ENCODE measurements at regions not wholly inside any gene's neighbourhood (a gene's known extent, or its start where the extent isn't known, plus 50 kb on each side); places are given as distances from the start of the nearest gene placed in this dataset.

DNA sequence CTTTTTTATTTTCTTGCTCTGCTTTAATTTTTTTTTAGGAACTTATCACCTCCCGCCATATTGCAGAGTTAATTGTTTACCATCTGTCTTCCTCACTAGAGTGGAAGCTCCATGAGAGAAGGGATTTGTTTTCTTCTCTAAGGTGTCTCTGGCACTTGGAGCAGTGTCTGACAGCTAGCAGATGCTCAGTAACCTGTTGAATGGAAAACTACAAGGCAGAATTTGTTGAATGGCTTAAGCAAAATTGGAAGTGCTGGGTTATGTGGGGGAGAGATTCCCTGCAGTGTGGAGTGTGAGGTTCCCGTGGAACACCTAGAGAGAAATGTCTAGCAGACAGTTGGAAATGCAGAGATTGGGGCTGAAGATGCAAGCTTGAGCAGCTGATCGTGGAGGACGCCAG is 59.5 kb upstream of the PARP1 start (continued):
- no peak for TF ChIP-seq CHD2 (IDR thresholded peaks at IDR 0.05; ENCODE audit: borderline replicate concordance, low read depth, low read length)
- no peak for TF ChIP-seq IRF4 (IDR thresholded peaks at IDR 0.05; ENCODE audit: low read depth, low read length)
- TF ChIP-seq NR2C2 (IDR thresholded peaks at IDR 0.05; ENCODE audit: borderline replicate concordance, control insufficient read depth, insufficient read length, low read depth) = no peak
- no peak for TF ChIP-seq POLR2A (IDR thresholded peaks at IDR 0.05; ENCODE audit: low read depth, low read length)
- TF ChIP-seq YY1 (IDR thresholded peaks at IDR 0.05; ENCODE audit: low read depth, low read length) = no peak
- TF ChIP-seq TCF3 (IDR thresholded peaks at IDR 0.05; ENCODE audit: borderline replicate concordance, insufficient read depth, low read depth, low read length) = no peak
- no peak for TF ChIP-seq EP300 (IDR thresholded peaks at IDR 0.05; ENCODE audit: borderline replicate concordance in 1 of 2, control insufficient read depth in 1 of 2, low read depth in 2 of 2, low read length in 2 of 2)
- TF ChIP-seq SPI1 (IDR thresholded peaks at IDR 0.05; ENCODE audit: borderline replicate concordance, insufficient read depth, low read depth, low read length) = no peak
- no peak for TF ChIP-seq MTA2 (IDR thresholded peaks at IDR 0.05; ENCODE audit: low read depth)

DNA sequence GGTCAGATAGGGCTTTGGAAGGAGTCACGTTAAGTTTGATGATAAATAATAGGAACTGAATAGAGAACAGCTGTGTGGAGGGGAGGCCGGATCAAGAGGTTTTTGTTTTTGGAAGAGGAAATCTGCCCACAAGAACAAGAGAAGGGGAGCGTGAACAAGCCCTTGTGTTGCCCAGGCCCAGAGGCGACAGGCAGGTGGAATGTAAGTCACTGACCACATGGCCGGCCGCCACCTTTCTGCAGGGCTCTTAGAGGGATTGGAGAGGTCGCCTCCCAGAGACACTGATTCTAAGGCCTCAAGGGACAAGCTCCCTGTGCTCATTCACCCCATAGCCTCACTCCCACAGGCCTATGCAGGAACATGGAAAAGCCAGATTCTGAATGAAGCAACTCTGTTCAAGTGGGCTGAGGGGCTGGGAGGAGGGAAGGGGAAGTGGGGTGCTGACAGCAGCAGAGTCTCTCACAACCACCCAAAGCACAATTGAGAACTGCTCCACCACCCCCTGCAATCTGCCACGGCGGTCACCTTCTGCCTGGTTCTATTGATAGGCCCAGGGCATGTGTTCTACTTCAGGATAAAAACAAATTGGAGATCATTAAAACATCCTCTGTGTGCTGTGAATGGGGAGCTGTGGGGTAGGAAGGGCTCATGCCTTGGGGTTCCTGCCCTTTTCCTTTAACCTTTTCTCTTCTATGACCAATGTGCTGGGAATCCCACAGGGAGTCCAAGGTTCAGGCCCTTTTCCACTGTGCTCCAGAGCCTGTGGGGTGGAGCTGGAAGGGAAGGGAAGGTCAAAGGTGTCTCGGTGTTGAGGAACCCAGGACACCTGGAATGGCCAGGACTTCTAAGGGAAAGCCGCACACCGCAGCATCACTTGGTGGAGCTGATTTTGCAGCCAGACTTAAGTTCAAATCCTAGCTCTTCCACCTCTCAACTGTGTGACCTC is 63.3 kb upstream of the PARP1 start:
- no TSS peak for BruUV-seq (replicated peaks)
- no peak overlapping the region for H2AFZ ChIP-seq (ENCODE audit: control insufficient read depth, low read depth, low read length)
- SMC1A ChIA-PET (ENCODE audit: uncharacterized antibody, unreplicated experiment) = no interaction called here
- DNase-seq (ENCODE audit: low read depth, low spot score) (no peak), FAIRE-seq (no peak), ATAC-seq (no peak)
- H4K20me1 ChIP-seq (ENCODE audit: control insufficient read depth, insufficient read depth) = no peaks in the 10 kb centered on the region
- TF ChIP-seq, protein P1, sequence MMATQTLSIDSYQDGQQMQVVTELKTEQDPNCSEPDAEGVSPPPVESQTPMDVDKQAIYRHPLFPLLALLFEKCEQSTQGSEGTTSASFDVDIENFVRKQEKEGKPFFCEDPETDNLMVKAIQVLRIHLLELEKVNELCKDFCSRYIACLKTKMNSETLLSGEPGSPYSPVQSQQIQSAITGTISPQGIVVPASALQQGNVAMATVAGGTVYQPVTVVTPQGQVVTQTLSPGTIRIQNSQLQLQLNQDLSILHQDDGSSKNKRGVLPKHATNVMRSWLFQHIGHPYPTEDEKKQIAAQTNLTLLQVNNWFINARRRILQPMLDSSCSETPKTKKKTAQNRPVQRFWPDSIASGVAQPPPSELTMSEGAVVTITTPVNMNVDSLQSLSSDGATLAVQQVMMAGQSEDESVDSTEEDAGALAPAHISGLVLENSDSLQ (IDR thresholded peaks at IDR 0.05) = no peak
- no peak for TF ChIP-seq ASH2L (IDR thresholded peaks at IDR 0.05; ENCODE audit: borderline replicate concordance, low read depth)
- CTCF ChIA-PET = no interaction called here
- RAD21 ChIA-PET (ENCODE audit: unreplicated experiment) = no interaction called here
- intact Hi-C loops (cut with micrococcal nuclease; ENCODE audit: unreplicated experiment) = no loop called here
- peaks cover 1 to 2% of the 10 kb centered on the region in 2 experiments; a peak in 3 of 4 replicates for H3K27me3 ChIP-seq (replicated peaks in 1 of 2; ENCODE audit: control insufficient read depth in 2 of 2, insufficient read depth in 2 of 2, low read length in 1 of 2)
- H3K27ac ChIP-seq (ENCODE audit: control insufficient read depth, insufficient read depth) = no peak overlapping the region
- no peak overlapping the region for H3K9ac ChIP-seq (ENCODE audit: control insufficient read depth, insufficient read depth, low read length)
- WGBS (ENCODE audit: insufficient coverage, insufficient replicate concordance, low lambda C conversion rate, missing lambda C conversion rate) = 43% methylated on average over 12 of the region's 12 CpGs
- H3K36me3 ChIP-seq (ENCODE audit: control insufficient read depth in 2 of 2, insufficient read depth in 2 of 2, low read length in 1 of 2) = no peaks in the 10 kb centered on the region
- in situ Hi-C loops (cut with MboI) = no loop called here
- no peaks in the 10 kb centered on the region for H3K4me1 ChIP-seq (ENCODE audit: control insufficient read depth, insufficient read depth, low read length)
- H3K4me2 ChIP-seq (ENCODE audit: control insufficient read depth, insufficient read depth) = no peak overlapping the region
- H3K79me2 ChIP-seq (ENCODE audit: control insufficient read depth, insufficient read depth, low read length) = no peaks in the 10 kb centered on the region
- POLR2A ChIA-PET = no interaction called here
- H3K4me3 ChIP-seq = no peak overlapping the region
- H3K9me3 ChIP-seq (replicated peaks; ENCODE audit: control insufficient read depth, insufficient read depth, low read length) = no peaks in the 10 kb centered on the region

Data from GM12878 (cell line).